Astrocyte (in vitro differentiated cells and primary cell): ENCODE measurements at regions not wholly inside any gene's neighbourhood (a gene's known extent, or its start where the extent isn't known, plus 50 kb on each side); places are given as distances from the start of the nearest gene placed in this dataset.

ENCODE experiments used
- DNase-seq: peaks from one replicate; pipeline ENCODE4 v3.0.0-alpha.2; 2010; ENCODE audit warnings: low read depth
- FAIRE-seq: peaks from 2 replicates; lab custom pipeline; 2011; peaks lifted over from hg19 to GRCh38; lab: Jason Lieb, UNC
- H2AFZ ChIP-seq: 2 replicates; pipeline ENCODE4 v1.6.0; 2012; ENCODE audit warnings: low read depth, low read length, inconsistent platforms
- H3K27ac ChIP-seq: 2 replicates; pipeline ENCODE4 v1.5.1; 2011; ENCODE audit warnings: low read depth, low read length, inconsistent platforms
- H3K27me3 ChIP-seq: 2 replicates; pipeline ENCODE4 v1.6.0; 2011; ENCODE audit warnings: low read length, inconsistent platforms; ENCODE audit not compliant: insufficient read depth
- H3K36me3 ChIP-seq: 2 replicates; pipeline ENCODE4 v1.5.1; 2011; ENCODE audit warnings: low read length, inconsistent platforms; ENCODE audit not compliant: insufficient read depth
- H3K4me1 ChIP-seq: 2 replicates; pipeline ENCODE4 v1.5.1; 2011; ENCODE audit warnings: low read length, inconsistent platforms; ENCODE audit not compliant: insufficient read depth
- H3K4me2 ChIP-seq: 2 replicates; pipeline ENCODE4 v1.6.0; 2012; ENCODE audit warnings: low read length, inconsistent platforms
- H3K4me3 ChIP-seq: 2 replicates; pipeline ENCODE4 v1.5.1; 2011; ENCODE audit warnings: low read depth, mild to moderate bottlenecking, low read length, inconsistent platforms; ENCODE audit not compliant: insufficient read depth
- H3K79me2 ChIP-seq: 2 replicates; pipeline ENCODE4 v1.6.0; 2012; ENCODE audit warnings: mild to moderate bottlenecking, low read length, inconsistent platforms; ENCODE audit not compliant: insufficient read depth
- H3K9ac ChIP-seq: 2 replicates; pipeline ENCODE4 v1.6.0; 2012; ENCODE audit warnings: mild to moderate bottlenecking, low read length, inconsistent platforms
- H3K9me3 ChIP-seq: 2 replicates; pipeline ENCODE4 v1.5.1; 2012; ENCODE audit warnings: low read depth, mild to moderate bottlenecking, low read length, inconsistent platforms; ENCODE audit not compliant: insufficient read depth
- H4K20me1 ChIP-seq: 2 replicates; pipeline ENCODE4 v1.6.0; 2012; ENCODE audit warnings: low read length, inconsistent platforms; ENCODE audit not compliant: insufficient read depth
- H3K27ac Mint-ChIP-seq: one replicate; pipeline ENCODE4 v1.8.0; 2021; ENCODE audit warnings: mild to moderate bottlenecking, mixed read lengths; ENCODE audit not compliant: unreplicated experiment
- H3K27me3 Mint-ChIP-seq: one replicate; pipeline ENCODE4 v1.8.0; 2021; ENCODE audit warnings: low read depth, mixed read lengths; ENCODE audit not compliant: unreplicated experiment
- H3K36me3 Mint-ChIP-seq: one replicate; pipeline ENCODE4 v1.8.0; 2021; ENCODE audit warnings: low read depth, mixed read lengths; ENCODE audit not compliant: unreplicated experiment
- H3K4me1 Mint-ChIP-seq: one replicate; pipeline ENCODE4 v1.8.0; 2021; ENCODE audit warnings: low read depth, mixed read lengths; ENCODE audit not compliant: unreplicated experiment
- H3K4me3 Mint-ChIP-seq: one replicate; pipeline ENCODE4 v1.8.0; 2021; ENCODE audit warnings: mild to moderate bottlenecking, moderate library complexity, mixed read lengths; ENCODE audit not compliant: unreplicated experiment
- H3K9me3 Mint-ChIP-seq: one replicate; pipeline ENCODE4 v1.8.0; 2021; ENCODE audit warnings: mild to moderate bottlenecking, mixed read lengths; ENCODE audit not compliant: unreplicated experiment
- CTCF ChIP-seq: IDR thresholded peaks from 2 replicates; pipeline ENCODE4 v1.5.1; 2011; ENCODE audit warnings: low read depth, mild to moderate bottlenecking, inconsistent platforms, low read length, moderate library complexity; ENCODE audit not compliant: insufficient read depth
- EZH2 ChIP-seq: IDR thresholded peaks from 2 replicates; pipeline ENCODE4 v1.6.1; 2012; ENCODE audit warnings: mild to moderate bottlenecking, low read length, inconsistent platforms; ENCODE audit not compliant: insufficient read depth

DNA sequence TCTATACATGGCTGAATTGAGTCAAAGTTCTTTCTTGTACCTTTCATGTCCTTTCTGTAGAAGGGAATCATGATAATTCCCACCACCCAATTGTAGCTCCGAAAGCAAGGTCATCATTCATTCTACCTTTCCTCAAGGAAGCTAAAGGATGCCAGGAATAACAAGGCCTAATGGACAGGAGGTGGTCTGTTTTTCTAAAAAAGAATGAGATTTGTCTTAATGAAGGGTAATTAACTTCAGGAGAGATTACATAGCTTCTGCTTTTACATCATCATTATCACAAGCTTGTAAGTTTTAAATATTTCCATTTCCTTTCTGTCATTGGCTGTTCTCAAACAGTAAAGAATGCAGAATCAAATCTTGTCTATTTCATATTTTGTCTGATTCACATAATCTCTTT is 249.5 kb upstream of the SORCS1 start:
- FAIRE-seq, result no peak
- H3K4me2 ChIP-seq, result no peak overlapping the region
- DNase-seq, result no peak
- H3K4me1 ChIP-seq, result no peaks in the 10 kb centered on the region
- Mint-ChIP-seq H3K36me3 (no peaks in the 10 kb centered on the region), H3K9me3 (no peaks in the 10 kb centered on the region), H3K27me3 (no peaks in the 10 kb centered on the region), H3K27ac (no peak overlapping the region), H3K4me3 (no peak overlapping the region), H3K4me1 (no peaks in the 10 kb centered on the region)
- H3K27me3 ChIP-seq, result no peaks in the 10 kb centered on the region
- TF ChIP-seq EZH2, result no peak
- TF ChIP-seq CTCF, result no peak
- no peak overlapping the region for H3K4me3 ChIP-seq
- no peak overlapping the region for H3K27ac ChIP-seq
- H2AFZ ChIP-seq, result no peak overlapping the region
- H3K9me3 ChIP-seq, result no peaks in the 10 kb centered on the region
- no peaks in the 10 kb centered on the region for H3K79me2 ChIP-seq
- H4K20me1 ChIP-seq, result no peaks in the 10 kb centered on the region
- H3K9ac ChIP-seq, result no peak overlapping the region
- H3K36me3 ChIP-seq, result no peaks in the 10 kb centered on the region

GRCh38 chr10:107409522-107409921 is 245.0 kb upstream of the SORCS1 start:
- Histone ChIP-seq H3K27me3 (no peaks in the 10 kb centered on the region), H3K4me1 (no peaks in the 10 kb centered on the region), H3K9me3 (no peaks in the 10 kb centered on the region), H3K36me3 (no peaks in the 10 kb centered on the region), H3K27ac (no peak overlapping the region), H3K9ac (no peak overlapping the region), H4K20me1 (no peaks in the 10 kb centered on the region), H3K79me2 (no peaks in the 10 kb centered on the region), H3K4me2 (no peak overlapping the region), H2AFZ (no peak overlapping the region), H3K4me3 (no peak overlapping the region)
- no peaks in the 10 kb centered on the region for H3K36me3 Mint-ChIP-seq
- peak; percentile 1 for DNase-seq
- H3K27ac Mint-ChIP-seq, result no peak overlapping the region
- no peak for FAIRE-seq
- no peaks in the 10 kb centered on the region for H3K27me3 Mint-ChIP-seq
- no peaks in the 10 kb centered on the region for H3K4me1 Mint-ChIP-seq
- H3K4me3 Mint-ChIP-seq, result no peak overlapping the region
- TF ChIP-seq EZH2 (no peak), CTCF (no peak)
- no peaks in the 10 kb centered on the region for H3K9me3 Mint-ChIP-seq

GRCh38 chr10:107398115-107398514 is 233.6 kb upstream of the SORCS1 start:
- Histone ChIP-seq H3K79me2 (no peaks in the 10 kb centered on the region), H3K4me1 (no peaks in the 10 kb centered on the region), H3K9ac (no peak overlapping the region), H3K27me3 (no peaks in the 10 kb centered on the region), H3K4me3 (no peak overlapping the region), H3K36me3 (no peaks in the 10 kb centered on the region), H3K27ac (no peak overlapping the region), H3K4me2 (no peak overlapping the region), H4K20me1 (no peaks in the 10 kb centered on the region), H3K9me3 (no peaks in the 10 kb centered on the region), H2AFZ (no peak overlapping the region)
- peaks cover 2% of the 10 kb centered on the region for H3K27me3 Mint-ChIP-seq
- H3K4me3 Mint-ChIP-seq, result no peak overlapping the region
- peaks cover under 1% of the 10 kb centered on the region for H3K4me1 Mint-ChIP-seq
- no peak for DNase-seq
- FAIRE-seq, result no peak
- H3K27ac Mint-ChIP-seq, result no peak overlapping the region
- no peaks in the 10 kb centered on the region for H3K36me3 Mint-ChIP-seq
- no peaks in the 10 kb centered on the region for H3K9me3 Mint-ChIP-seq
- no peak for TF ChIP-seq CTCF
- no peak for TF ChIP-seq EZH2
